Lower lobe of right lung (tissue), 2 donors: ENCODE measurements at regions not wholly inside any gene's neighbourhood (a gene's known extent, or its start where the extent isn't known, plus 50 kb on each side); places are given as distances from the start of the nearest gene placed in this dataset.
A peak's percentile ranks its signal among the peaks of the same experiment; 100 is the strongest.

Experiments
- ATAC-seq, 2 donors: fragments of 200-7000 bp; cut with Tn5 transposase; one replicate each; pipeline ENCODE4 v1.9.1; 2020 to 2022; ENCODE audit warnings: mild to moderate bottlenecking in 2 of 2, moderate library complexity in 2 of 2
- DNase-seq: peaks from one replicate; pipeline ENCODE4 v3.0.0-alpha.2; 2020
- H3K27ac ChIP-seq: fragments of 200-600 bp; one replicate; pipeline ENCODE4 v1.8.0; 2022
- H3K27me3 ChIP-seq: fragments of 200-600 bp; one replicate; pipeline ENCODE4 v1.8.0; 2022; ENCODE audit warnings: low read depth
- H3K36me3 ChIP-seq: fragments of 200-600 bp; one replicate; pipeline ENCODE4 v1.8.0; 2022; ENCODE audit warnings: mild to moderate bottlenecking
- H3K4me1 ChIP-seq: fragments of 200-600 bp; one replicate; pipeline ENCODE4 v1.8.0; 2022
- H3K4me3 ChIP-seq: fragments of 200-600 bp; one replicate; pipeline ENCODE4 v1.8.0; 2022; ENCODE audit warnings: mild to moderate bottlenecking
- H3K9me3 ChIP-seq: fragments of 200-600 bp; one replicate; pipeline ENCODE4 v1.8.0; 2022
- CTCF ChIP-seq: fragments of 200-600 bp; IDR thresholded peaks from one replicate; pipeline ENCODE4 v1.8.0; 2022; ENCODE audit warnings: antibody characterized with exemption, mild to moderate bottlenecking
- intact Hi-C: fragments of 100-400 bp; cut with DNase I; formaldehyde crosslinking; loops from one replicate; pipeline ENCODE4 v1.11.0; 2022
- donor health status: DM: no; HTN: yes; CAD: no; lungs with severe emphysema.

GRCh38 chr13:26471807-26472206, 85.7 kb upstream of the WASF3 start:
- no peak for ATAC-seq
- TF ChIP-seq CTCF, result no peak
- intact Hi-C loops, result no loop called here
- no peaks in the 10 kb centered on the region for H3K9me3 ChIP-seq
- H3K4me3 ChIP-seq, result no peak overlapping the region
- H3K36me3 ChIP-seq, result no peaks in the 10 kb centered on the region
- DNase-seq, result no peak
- H3K27me3 ChIP-seq, result no peaks in the 10 kb centered on the region
- H3K27ac ChIP-seq, result no peak overlapping the region
- peaks cover 6% of the 10 kb centered on the region for H3K4me1 ChIP-seq

- Histone ChIP-seq H3K4me3 (no peak overlapping the region), H3K27ac (no peak overlapping the region), H3K9me3 (no peaks in the 10 kb centered on the region), H3K4me1 (peaks cover 6% of the 10 kb centered on the region), H3K36me3 (no peaks in the 10 kb centered on the region), H3K27me3 (no peaks in the 10 kb centered on the region)
- no peak for DNase-seq
- intact Hi-C loops, result no loop called here
- TF ChIP-seq CTCF, result no peak
- peak in 1 of 2 donors; percentile 72 for ATAC-seq
These were observed 83.8 kb upstream of the WASF3 start for GRCh38 chr13:26473571-26474230.

- no peak overlapping the region for H3K4me3 ChIP-seq
- DNase-seq, result no peak
- TF ChIP-seq CTCF, result no peak
- H3K4me1 ChIP-seq, result peaks cover 6% of the 10 kb centered on the region
- H3K9me3 ChIP-seq, result no peaks in the 10 kb centered on the region
- H3K36me3 ChIP-seq, result no peaks in the 10 kb centered on the region
- no peaks in the 10 kb centered on the region for H3K27me3 ChIP-seq
- no peak for ATAC-seq
- no peak overlapping the region for H3K27ac ChIP-seq
- intact Hi-C loops, result no loop called here
These were observed 83.2 kb upstream of the WASF3 start for GRCh38 chr13:26474286-26474685.

- TF ChIP-seq CTCF, result no peak
- DNase-seq, result no peak
- H3K27me3 ChIP-seq, result no peaks in the 10 kb centered on the region
- peak overlapping the region; percentile 65 for H3K27ac ChIP-seq
- no peak overlapping the region for H3K4me3 ChIP-seq
- H3K4me1 ChIP-seq, result peaks cover 6% of the 10 kb centered on the region
- intact Hi-C loops, result no loop called here
- H3K36me3 ChIP-seq, result no peaks in the 10 kb centered on the region
- ATAC-seq, result peak; percentile 32 to 46
- no peaks in the 10 kb centered on the region for H3K9me3 ChIP-seq
These were observed 82.0 kb upstream of the WASF3 start for GRCh38 chr13:26475176-26476110.

GRCh38 chr13:26476111-26476781, 81.2 kb upstream of the WASF3 start:
- Histone ChIP-seq H3K4me1 (peaks cover 6% of the 10 kb centered on the region), H3K36me3 (no peaks in the 10 kb centered on the region), H3K27me3 (no peaks in the 10 kb centered on the region), H3K4me3 (peak overlapping the region; percentile 28), H3K9me3 (no peaks in the 10 kb centered on the region), H3K27ac (peak overlapping the region; percentile 65)
- intact Hi-C loops, result no loop called here
- DNase-seq (no peak), ATAC-seq (peak; percentile 22 to 43)
- no peak for TF ChIP-seq CTCF
